PC-9 (cell line): ENCODE measurements at regions not wholly inside any gene's neighbourhood (a gene's known extent, or its start where the extent isn't known, plus 50 kb on each side); places are given as distances from the start of the nearest gene placed in this dataset.

Experiments used
- CTCF ChIP-seq: fragments of 200-600 bp; sonication (generic); conservative IDR thresholded peaks from 2 replicates; pipeline ENCODE4 v1.6.1; 2017; ENCODE audit warnings: mixed run types, antibody characterized with exemption, mild to moderate bottlenecking, moderate library complexity
- EZH2 ChIP-seq: fragments of 200-600 bp; sonication (generic); IDR thresholded peaks from 2 replicates; pipeline ENCODE4 v1.8.0; 2017; ENCODE audit warnings: antibody characterized with exemption, low read depth

GRCh38 chr2:144253743-144254142 lies 266.2 kb downstream of the ZEB2 start:
- TF ChIP-seq EZH2 (no peak), CTCF (no peak)
